LNCAP (cell line): ENCODE measurements at regions not wholly inside any gene's neighbourhood (a gene's known extent, or its start where the extent isn't known, plus 50 kb on each side); places are given as distances from the start of the nearest gene placed in this dataset.

ENCODE experiments used
- TF ChIP-seq, protein P1 (sequence below): fragments of 450-650 bp; IDR thresholded peaks from 2 replicates; pipeline ENCODE4 v1.5.1; 2017; ENCODE audit warnings: mild to moderate bottlenecking

DNA sequence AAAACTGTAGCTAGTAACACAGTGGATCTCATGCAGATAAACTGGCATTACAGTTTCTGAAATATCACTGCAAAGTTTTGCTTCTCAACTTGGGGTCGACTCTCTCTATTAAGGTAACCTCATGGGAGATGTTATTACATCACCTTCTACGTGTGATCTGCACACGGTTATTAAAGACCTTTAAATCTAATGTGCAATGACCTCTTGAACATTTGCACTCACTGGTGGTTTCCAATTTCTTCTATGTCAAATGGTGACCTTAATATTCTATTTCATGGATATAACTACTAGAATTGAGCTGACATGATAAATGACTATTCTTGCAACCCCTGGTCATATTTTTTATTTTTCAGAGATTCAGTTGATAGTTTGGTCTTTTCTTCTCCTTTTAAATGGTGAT lies 191.3 kb downstream of the PPP1R3A start:
- TF ChIP-seq, protein P1, sequence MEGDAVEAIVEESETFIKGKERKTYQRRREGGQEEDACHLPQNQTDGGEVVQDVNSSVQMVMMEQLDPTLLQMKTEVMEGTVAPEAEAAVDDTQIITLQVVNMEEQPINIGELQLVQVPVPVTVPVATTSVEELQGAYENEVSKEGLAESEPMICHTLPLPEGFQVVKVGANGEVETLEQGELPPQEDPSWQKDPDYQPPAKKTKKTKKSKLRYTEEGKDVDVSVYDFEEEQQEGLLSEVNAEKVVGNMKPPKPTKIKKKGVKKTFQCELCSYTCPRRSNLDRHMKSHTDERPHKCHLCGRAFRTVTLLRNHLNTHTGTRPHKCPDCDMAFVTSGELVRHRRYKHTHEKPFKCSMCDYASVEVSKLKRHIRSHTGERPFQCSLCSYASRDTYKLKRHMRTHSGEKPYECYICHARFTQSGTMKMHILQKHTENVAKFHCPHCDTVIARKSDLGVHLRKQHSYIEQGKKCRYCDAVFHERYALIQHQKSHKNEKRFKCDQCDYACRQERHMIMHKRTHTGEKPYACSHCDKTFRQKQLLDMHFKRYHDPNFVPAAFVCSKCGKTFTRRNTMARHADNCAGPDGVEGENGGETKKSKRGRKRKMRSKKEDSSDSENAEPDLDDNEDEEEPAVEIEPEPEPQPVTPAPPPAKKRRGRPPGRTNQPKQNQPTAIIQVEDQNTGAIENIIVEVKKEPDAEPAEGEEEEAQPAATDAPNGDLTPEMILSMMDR: no peak

DNA sequence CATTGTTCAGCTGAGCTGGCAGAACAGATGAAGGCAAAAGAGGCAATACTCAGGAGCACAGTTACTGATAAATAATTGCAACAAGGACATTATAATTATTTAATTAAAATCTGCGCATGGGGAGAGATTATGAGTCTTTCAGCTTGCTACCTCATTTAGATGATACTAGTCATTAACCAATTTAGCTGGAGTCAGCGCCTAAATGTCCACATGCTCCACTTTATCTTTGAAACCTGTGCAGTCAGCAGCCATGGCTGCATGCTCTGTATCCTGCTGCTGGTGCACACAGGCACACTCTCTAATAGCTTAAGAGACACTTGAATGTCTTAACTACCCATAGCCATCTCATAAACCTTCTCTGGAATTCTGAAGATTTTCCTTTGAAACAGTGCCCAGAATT lies 196.8 kb downstream of the PPP1R3A start:
- TF ChIP-seq, protein P1: no peak

DNA sequence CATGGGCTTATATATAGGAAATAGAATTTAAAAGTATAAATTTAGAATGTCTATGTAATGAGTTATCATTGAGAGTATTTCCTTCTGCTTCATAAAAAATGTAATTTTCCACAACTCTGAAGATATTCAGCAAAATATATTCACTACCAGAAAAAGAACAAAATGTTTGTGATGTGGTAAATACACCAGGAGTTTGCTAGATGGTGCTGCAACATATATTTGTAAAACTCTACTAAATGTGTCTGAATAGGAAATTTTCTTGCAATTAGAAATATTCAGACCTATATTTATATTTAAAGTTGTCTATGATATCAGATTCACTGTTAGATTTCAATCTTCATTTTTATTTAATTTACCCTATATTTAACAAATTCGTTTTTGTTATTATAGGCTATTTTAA lies 201.1 kb downstream of the PPP1R3A start:
- TF ChIP-seq, protein P1: peak; percentile 19; the same call in 1 of the 2 replicates

DNA sequence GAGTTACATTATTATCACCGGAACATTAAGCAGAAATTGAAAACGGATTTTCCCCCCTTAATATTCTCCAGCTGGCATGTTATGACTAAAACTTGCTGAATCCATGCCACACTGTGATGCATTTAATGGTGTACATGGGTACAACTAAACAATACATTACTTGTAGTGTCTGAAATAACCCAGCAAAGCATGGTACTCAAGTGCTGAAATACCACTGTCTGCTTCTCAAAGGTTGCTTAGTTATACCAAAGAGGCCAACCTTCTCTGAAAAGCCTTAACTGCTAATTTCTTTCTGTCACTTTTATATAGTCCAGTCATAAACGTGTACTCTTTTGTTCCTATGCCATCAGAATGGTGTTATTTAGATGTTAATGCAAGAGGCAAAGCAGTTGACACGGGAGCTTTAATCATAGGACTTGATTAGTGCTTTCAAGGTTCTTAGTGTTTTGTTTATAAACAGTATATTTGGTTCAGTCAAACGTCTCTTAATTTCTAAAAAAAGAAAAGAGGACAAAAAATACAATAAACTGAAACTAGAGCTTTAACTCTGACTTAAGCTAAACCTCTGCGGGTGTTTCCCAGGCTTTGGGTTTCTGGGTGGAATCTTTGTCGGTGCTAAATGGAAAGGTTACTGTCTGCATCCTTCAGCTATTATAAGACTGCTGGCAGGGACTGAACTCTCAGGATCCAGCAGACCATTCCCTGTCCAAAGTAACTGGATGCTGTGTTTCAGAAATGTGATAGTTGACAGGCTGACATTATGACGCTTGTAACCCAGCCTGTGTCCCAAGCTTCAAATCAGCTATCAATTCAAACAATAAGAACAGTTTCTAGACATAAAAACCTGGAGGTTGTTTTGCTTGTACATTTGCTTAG lies 202.6 kb downstream of the PPP1R3A start:
- TF ChIP-seq, protein P1: no peak

DNA sequence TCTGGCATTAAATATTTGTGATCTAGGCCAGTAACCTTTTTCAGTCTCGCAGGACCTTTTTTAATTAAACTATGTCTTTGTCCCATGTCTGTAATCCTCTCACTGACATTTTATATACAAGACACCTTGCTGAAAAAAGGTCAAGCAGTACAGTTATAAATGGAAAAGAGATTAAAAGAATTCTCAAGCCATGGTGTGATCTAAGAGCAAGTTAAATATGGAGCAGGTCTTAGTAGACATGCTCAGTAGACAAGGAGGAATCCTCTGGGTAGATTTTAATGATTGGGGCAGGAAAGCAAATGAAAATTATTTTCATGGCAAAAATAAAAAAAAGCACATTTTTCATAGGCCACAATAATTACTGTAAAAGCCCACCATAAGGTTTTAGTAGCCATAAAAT lies 203.5 kb downstream of the PPP1R3A start:
- TF ChIP-seq, protein P1: no peak

DNA sequence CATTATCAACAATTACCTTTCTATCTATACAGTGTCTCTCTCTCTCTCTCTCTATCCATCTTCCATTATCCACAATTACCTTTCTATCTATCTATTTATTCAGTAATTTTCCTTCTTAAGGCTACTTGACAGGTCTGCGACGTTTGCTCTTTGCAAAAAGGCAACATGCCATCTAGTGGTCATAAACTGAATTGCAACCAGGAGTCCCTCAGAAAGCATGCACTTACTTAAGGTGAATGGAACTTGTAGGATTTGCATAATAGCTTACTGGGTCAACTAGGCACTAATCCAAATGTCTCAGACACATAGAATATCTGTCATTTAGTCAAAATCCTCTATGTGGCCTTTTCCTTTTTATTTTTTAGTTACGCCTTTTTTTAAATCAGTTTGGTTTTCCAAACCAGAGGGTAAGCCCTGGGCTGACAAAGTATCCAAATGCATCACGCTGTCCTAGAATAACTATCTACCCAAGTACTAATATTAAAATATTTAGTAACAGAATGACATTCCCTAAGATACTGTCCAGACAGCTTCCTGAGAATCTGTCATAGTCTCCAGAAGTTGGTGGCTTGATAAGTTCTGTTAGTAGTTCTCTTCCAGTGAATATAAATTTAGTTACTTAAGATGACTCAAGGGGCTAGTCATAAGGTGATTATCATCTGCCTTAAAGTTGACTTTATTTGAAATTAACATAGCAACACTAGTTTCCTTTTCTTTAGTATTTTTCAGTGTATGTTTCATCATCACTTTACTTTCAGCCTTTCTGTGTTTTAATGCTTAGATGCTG lies 208.3 kb downstream of the PPP1R3A start:
- TF ChIP-seq, protein P1: peak; percentile 97

DNA sequence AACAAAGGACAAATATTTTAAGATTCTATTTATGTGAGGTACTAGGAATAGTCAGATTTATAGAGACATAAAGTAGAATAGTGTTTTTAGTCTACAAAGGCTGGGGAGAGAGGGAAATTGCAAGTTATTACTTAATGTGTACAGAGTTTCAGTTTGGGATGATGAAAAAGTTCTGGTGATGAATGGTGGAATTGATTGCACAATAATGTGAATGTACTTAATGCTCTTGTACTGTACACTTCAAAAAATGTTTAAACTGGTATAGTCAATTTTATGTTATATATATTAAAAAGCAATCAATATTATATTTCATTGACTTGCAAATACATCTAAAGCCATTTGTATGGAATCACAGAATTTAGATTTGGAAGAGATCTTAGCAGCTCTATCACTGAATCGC lies 213.4 kb downstream of the PPP1R3A start:
- TF ChIP-seq, protein P1: no peak
